ENCODE measurements at regions not wholly inside any gene's neighbourhood (a gene's known extent, or its start where the extent isn't known, plus 50 kb on each side); places are given as distances from the start of the nearest gene placed in this dataset.

DNA sequence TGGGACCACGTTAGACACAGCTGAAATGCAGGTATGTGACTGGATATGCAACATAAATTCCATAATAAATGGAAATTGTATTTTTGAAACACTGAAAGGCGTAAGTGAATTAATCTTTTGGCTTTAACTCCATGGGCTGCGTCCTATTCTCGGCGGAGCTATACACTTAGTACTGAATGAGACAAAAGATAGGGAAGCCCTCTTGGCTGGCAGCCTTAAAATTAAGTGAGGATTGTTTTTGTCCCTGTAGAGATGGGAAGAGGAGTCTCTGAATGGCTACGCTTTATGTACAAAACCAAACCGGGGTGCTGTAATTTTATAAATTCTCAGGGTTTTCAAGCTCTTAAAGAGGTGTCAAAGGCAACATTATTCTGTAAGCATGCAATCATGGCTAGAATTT, 429.8 kb downstream of the QKI start:
- no peak for DNase-seq (ENCODE audit: extremely low read depth in 1 of 11, low read depth in 9 of 11, low spot score in 4 of 11)

DNA sequence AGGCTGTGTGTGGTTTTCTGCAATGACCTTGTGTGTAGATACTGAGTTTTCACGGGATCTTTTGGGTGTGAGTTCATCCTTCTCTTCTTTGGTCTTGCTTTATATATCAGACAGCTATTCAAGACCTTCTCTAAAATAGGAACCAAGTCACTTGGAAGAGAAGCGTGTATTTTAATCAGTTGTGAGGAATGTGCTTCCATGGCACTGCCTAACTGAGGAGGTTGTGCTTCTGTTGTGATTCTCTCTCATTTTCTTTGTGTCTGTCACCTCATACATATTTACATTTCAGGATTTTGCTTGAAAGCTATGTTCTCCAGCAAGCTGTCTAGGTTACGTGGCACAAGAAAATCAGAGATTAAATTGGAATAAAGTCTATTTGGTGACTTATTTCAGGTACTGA, 428.7 kb downstream of the QKI start:
- DNase-seq (ENCODE audit: extremely low read depth in 1 of 11, low read depth in 9 of 11, low spot score in 4 of 11) = no peak

DNA sequence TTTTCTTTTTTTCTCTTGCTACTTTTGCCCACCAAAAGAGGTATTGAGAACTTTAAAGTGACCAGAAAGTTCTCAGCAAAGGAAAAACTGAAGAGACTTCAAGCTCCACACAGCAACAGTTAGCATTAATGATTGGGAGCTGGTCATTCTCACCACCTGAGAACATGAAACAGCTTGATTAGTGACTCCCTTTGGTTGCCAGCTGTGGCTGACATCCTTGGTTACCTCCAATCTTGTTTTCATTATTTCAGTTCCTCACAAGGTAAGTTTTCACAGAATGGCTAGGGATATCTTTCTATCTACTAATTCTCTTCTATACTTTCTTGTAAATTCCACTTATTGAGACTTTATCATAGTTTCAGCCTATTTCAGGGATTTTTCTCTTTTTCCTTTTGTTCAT, 427.9 kb downstream of the QKI start:
- DNase-seq (ENCODE audit: extremely low read depth in 1 of 11, low read depth in 9 of 11, low spot score in 4 of 11) = no peak

DNA sequence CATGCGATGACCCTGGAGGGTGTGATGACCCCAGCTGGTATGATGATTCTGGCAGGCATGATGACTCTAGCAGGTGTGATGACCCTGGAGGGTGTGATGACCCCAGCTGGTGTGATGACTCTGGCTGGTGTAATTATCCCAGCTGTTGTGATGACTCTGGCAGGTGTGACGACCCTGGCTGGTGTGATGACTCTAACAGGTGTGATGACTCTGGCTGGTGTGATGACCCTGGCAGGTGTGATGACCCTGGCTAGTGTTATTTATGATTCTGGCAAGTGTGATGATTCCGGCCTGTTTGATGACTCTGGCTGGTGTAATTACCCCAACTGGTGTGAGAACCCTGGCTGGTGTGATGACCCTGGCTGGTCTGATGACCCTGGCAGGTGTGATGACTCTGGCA, 427.2 kb downstream of the QKI start:
- DNase-seq (ENCODE audit: extremely low read depth in 1 of 11, low read depth in 9 of 11, low spot score in 4 of 11) = no peak

DNA sequence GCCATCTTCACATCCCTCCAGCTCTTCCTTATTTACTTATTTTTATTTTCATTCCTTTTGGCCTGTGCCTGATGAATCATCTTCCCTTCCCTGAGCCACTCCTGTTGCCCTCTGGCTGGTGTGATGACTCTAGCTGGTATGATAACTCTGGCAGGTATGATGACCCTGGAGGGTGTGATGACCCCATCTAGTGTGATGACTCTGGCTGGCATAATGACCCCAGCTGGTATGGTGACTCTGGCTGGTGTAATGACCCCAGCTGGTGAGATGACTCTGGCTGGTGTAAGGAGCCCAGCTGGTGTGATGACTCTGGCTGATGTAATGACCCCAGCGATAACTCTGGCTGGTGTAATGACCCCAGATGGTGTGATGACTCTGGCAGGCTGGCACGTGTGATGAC, 426.8 kb downstream of the QKI start:
- DNase-seq (ENCODE audit: extremely low read depth in 1 of 11, low read depth in 9 of 11, low spot score in 4 of 11) = no peak

DNA sequence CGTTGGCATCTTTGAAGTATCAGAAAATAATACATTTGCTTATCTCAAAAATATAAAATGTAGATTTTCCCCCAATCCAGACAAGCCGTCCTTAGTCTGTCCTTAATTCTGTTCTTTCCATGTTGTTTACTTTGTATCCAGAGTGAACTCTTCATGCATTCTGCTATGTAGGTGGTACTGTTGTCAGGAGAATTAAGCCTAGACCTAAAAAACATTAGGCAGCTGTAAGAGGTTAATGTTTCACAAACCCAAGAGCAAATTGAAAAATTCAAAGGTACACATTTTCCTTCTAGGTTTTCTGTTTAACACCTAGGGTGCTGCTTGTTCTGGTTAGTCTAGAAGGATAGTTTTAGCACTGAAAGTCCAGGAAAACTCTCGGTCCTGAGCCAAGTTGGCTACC, 426.4 kb downstream of the QKI start:
- DNase-seq (ENCODE audit: extremely low read depth in 1 of 11, low read depth in 9 of 11, low spot score in 4 of 11) = no peak

DNA sequence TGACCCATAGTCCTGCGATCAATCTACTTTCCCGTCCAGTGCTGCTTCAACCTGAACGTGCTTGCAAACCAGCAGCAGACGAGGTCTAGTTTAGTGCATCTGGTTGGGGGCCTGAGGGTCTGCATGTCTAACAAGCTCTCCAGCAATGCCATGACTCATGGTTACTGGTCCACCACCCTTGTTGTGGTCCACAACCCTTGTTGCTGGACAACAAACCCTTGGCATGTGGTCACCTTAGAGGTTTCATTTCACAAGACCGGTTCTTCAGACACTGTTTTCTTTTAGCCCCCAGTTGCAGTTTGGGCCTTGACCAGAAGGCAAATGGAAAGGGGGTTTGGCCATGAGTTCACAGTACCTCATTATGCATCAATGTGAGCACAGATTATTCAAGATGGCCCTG, 424.8 kb downstream of the QKI start:
- DNase-seq (ENCODE audit: extremely low read depth in 1 of 11, low read depth in 9 of 11, low spot score in 4 of 11) = no peak

DNA sequence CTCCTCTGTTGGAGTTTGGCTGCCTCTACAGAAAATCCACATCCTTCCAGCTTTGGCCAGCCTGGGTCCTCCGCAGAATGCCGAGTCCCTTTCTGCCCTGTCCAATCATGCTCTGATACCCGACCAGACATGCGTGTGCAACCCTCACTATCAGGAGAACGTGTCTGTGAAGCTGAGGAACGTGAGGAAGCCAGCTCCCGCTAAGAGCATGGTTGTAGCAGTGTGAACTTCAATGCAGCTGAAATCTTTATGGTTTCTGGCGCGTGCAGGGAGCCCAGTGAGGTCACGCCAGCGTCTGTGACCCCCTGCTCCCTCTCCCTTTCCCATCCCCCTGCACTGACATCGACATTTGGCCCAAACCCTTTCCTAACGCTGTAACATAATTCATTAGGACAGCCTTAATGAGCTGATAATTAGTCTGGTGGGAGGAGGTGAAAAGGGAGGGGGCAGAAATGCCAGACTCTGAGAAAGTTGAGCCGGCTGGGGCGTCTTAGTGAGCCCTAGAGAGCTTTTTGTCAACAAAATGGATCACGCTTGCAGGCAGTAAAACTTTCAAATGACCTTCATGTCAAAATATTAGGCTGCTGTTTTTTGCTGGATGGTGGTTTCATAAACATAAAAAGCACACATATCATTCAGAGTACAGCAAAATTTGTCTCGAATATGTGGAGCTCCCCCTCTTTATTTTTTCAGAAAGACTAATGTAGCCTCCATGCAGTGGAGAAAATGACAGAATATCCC, 423.3 kb downstream of the QKI start:
- DNase-seq (ENCODE audit: extremely low read depth in 1 of 11, low read depth in 9 of 11, low spot score in 4 of 11) = peak; percentile 65 to 83 (median 75)

DNA sequence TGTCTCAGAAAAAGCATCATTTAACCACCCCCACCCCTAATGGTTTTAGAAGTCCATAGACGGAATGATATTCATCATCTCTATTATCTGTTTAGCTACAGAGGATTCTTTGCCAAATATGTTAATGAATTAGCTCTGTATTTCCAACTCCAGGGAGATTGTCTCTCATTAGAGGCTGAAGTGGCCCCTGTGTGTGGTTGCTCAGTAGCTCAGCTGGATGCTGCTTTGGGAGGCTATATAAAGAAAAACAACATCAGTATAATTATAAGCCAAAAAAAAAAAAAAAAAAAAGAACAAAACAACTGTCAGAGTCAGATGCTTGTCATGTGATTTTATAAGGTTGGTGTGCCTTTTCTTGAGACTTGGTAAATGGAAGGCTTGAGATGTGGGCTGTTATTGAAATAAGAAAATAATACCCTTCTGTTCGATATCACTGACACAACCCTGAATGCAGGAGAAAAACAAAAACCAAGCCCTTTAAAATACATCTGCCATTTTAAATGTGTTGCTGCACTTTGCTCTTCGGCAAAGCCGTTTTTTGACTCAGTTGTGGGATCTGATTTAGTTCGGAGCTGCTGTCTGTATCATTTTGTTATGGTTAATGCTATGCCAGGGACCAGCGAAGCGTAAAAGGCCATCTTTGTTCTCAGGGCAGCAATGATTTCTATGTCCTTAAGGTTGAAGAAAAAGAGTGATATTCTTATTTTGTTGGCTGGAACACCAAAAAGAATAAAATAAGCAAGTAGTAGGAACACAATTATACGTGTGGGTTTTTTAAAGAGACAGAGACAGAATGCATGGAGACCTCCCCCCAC, 422.6 kb downstream of the QKI start:
- no peak for DNase-seq (ENCODE audit: extremely low read depth in 1 of 11, low read depth in 9 of 11, low spot score in 4 of 11)

DNA sequence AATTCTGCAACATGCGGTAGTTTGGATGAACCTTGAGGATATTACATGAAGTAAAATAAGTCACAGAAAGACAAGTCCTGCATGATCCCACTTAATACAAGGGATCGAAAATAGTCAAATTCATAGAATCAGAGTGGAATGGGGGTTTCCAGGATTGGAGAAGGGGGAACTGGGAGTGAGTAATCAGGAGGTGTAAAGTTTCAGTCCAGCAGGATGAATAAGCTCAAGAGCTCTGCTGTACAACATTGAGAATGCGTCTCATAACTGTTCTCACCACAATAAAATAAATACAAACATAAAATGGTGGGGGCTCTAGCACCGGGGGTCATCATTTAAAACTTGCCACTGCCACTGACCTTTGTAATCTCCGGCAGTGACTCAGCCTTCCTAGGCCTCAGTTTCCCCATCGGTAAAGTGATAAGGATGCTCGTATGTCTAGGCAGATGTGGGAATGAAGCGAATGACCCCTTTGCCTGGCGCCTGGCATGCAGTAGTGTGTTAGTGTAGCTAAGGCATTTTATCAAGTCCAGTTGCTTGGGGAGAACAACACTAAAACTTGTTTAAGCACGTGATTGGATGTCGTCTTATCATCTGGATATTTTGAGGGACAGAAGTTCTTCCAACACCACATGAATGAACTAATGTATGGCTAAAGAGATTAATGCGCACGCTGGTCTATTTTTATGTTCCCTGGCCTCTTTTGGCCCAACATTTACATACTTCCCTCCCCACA, 421.1 kb downstream of the QKI start:
- DNase-seq (ENCODE audit: extremely low read depth in 1 of 11, low read depth in 9 of 11, low spot score in 4 of 11) = no peak

DNA sequence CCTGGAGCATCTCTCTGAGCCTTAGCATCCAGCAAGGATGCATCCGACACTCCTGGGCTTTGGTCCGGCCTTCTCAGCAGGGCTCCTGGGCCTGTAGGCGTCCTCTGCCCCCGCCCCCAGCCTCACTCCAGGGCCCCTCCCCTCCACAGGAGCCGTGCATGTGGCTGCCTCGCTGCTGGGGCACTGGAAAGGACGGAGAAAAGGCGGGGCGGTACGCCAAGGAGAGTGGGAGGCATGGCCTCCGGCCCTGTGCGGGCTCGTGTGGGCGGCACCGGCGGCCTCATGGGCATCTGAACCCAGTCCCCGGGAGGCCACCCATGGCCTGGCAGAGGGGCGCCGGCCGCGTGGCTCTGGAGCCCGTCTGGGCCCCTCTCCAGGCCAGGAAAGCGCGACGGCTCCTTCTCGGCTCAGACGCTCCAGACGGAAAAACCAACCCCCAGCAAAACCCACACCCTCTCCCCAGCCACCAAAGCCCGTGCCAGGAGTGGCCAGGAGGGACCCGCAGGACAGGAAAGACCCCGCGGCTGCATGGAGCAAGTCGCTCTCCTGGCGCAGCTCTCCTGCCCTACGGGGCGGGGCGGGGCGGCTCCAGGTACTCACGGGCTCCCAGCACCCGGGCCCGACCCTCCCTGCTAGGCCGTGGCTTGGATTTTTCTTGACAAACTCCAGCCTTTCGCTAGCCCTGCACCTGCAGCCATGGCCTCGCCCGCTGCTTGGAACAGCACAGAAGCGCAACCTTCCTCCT, 419.9 kb downstream of the QKI start:
- no peak for DNase-seq (ENCODE audit: extremely low read depth in 1 of 11, low read depth in 9 of 11, low spot score in 4 of 11)

DNA sequence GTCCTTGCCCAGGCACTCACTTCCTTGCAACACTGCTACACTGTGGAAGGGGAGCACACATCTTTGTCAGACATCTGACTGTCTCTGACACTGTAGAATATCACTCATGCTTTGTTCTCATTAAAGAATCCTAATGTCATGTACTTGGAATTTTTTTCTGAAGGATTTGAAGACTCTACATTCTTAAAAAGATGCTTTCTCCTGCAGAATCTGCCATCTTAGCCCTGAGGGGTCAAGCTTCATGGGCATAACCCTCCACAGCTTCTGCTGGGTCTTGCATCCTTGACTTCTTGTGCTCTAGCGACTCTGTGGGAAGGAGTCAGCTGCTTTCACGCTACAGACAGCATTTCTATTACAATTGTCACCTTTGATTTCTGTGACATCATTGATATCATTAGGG, 417.2 kb downstream of the QKI start:
- no peak for DNase-seq (ENCODE audit: extremely low read depth in 1 of 11, low read depth in 9 of 11, low spot score in 4 of 11)

DNA sequence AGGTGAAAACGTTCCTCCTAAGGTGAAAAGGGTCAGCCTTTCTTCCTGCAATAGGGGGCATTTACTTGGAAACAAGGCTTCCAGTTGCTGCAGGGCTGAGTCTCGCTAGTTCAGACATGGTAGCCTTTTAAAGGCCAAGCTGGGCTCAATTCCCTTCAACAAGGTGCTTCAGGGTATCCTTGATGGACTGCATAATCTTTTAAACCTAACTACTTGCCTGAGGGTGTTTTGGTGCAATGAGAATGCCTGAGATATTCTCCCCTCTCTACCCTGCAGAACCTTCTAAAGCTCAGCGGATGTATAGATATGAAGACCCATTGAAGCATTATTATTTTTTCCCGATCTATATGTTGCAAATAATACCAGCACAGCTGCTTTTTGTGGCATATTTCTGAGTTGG, 416.1 kb downstream of the QKI start:
- DNase-seq (ENCODE audit: extremely low read depth in 1 of 11, low read depth in 9 of 11, low spot score in 4 of 11) = no peak

DNA sequence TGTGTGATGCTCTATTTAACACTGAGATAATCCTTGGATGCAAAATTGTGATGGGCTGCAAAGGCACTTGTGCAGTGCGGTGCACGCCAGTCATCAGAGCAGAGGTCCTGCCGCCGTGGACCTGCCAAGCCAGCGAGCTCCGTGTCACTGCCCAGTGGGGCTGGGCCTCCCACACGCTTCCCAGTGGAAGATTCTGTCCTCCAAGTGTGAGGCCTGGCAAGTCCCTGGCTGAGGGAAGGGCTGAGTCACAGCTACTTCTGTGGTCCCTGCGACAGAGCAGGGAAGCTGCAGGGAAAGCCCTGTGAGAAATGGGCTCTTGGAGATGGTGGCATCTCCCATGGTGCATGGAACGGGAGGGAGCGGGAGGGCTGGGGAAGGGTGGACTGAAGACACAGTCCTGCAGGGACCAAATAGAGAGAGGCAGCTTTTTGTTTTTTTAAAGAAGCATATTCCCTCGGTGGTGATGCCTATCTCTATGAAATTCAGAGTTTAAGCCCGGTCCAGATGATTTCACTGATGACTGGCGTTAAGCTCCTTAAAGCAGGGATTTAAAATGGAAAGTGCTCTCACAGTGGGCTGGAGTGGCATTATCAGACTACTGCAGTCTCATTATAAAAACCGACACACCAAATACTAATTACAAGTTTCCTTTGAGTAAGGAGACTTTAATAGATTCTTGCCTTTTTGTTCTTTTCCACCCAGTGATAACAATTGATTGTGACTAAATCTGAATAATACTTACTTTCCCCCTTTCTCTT, 413.7 kb downstream of the QKI start:
- no peak for DNase-seq (ENCODE audit: extremely low read depth in 1 of 11, low read depth in 9 of 11, low spot score in 4 of 11)

DNA sequence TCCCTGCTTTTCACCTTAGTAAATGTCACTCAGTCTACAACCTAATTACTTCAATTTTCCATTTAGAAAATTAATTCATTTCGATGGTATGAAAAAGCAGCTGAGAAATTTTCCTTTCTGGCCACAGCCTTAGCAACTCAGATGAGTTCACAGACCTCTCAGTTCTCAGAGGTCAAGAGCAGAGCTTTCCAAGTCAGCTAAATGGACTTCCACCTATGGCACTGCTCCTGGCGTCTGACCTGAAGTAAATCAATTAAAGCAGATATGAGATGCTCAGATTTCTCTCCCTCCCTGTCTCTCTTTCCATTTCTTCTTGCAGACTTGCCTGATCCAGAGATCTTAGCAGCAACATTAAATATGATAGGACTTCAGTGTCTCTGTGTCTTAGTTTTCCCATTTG, 412.6 kb downstream of the QKI start:
- DNase-seq (ENCODE audit: extremely low read depth in 1 of 11, low read depth in 9 of 11, low spot score in 4 of 11) = no peak

DNA sequence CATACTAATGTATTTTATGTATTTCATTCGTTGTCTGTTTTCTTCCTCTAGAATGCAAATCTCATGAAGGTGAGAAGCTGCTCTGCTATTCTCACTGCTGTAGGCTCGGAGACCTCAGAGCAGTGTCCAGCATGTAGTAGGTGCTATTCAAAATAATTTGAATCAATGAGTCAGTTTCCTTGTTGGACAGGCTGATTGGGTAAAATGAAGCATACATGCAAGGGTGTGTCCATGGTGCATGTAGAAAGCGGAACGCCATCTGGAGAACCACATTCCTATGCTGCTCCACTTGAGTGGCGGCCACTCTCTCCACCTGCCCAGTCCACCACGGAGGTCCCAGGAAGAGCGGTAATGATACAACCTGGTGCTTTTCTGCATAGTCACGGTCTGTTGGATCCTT, 412.1 kb downstream of the QKI start:
- no peak for DNase-seq (ENCODE audit: extremely low read depth in 1 of 11, low read depth in 9 of 11, low spot score in 4 of 11)

DNA sequence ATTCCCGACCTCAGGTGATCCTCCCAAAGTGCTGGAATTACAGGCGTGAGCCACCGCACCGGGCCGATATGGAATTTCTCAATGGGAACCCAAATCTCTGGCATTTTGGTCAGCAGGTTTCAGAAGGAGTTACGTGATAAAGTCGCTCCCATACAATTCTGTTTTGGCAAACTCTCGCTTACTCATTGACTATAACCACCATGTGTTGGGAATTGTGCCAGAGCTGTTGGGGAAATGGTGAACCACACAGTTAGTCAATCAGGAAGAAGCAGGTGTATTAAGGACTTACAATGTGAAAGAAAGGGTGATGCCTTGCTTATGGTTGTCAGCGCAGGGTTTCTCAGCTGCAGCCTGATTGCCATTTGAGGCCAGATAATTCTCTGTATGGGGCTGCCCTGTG, 410.5 kb downstream of the QKI start:
- no peak for DNase-seq (ENCODE audit: extremely low read depth in 1 of 11, low read depth in 9 of 11, low spot score in 4 of 11)

DNA sequence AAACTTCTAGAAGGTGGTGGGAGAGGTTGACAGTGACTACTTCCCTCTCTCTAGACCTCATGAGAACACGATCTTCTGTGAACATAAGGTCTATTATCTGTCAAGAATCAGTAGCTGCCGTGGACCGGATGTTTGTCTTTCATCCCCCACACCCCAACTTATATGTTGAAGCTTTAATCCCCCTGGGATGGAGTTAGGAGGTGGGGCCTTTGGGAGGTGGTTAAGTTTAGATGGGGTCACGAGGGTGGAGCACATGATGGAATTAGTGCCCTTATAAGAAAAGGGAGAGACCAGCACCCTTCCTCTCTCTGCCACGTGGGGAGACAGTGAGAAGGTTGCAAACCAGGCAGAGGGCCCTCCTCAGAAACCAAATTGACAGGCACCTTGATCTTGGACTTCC, 409.1 kb downstream of the QKI start:
- no peak for DNase-seq (ENCODE audit: extremely low read depth in 1 of 11, low read depth in 9 of 11, low spot score in 4 of 11)

All from renal cortex interstitium (tissue), 11 donors.